ENCODE measurements at regions not wholly inside any gene's neighbourhood (a gene's known extent, or its start where the extent isn't known, plus 50 kb on each side); places are given as distances from the start of the nearest gene placed in this dataset.

- H4K20me1 ChIP-seq (ENCODE audit: insufficient read depth, low read length) = no peaks in the 10 kb centered on the region
- no peak overlapping the region for H3K27ac ChIP-seq (ENCODE audit: low read depth, low read length)
Measured at GRCh38 chr9:89839952-89840351, 235.1 kb downstream of the GADD45G start.

GRCh38 chr9:89841456-89841855, 236.6 kb downstream of the GADD45G start:
- Histone ChIP-seq H3K4me1 (ENCODE audit: insufficient read depth, low read length) (no peaks in the 10 kb centered on the region), H3K27ac (ENCODE audit: low read depth, low read length) (no peak overlapping the region), H3K36me3 (ENCODE audit: insufficient read depth, low read length) (no peaks in the 10 kb centered on the region), H3K4me2 (ENCODE audit: insufficient read depth, low read length) (no peak overlapping the region), H3K27me3 (ENCODE audit: insufficient read depth, low read length) (no peaks in the 10 kb centered on the region), H4K20me1 (ENCODE audit: insufficient read depth, low read length) (no peaks in the 10 kb centered on the region), H3K79me2 (ENCODE audit: insufficient read depth, low read length) (no peaks in the 10 kb centered on the region), H2AFZ (ENCODE audit: low read length) (no peak overlapping the region), H3K4me3 (ENCODE audit: insufficient read depth, low read length) (no peak overlapping the region), H3K9me3 (ENCODE audit: low read depth, low read length) (no peaks in the 10 kb centered on the region)
- no peak for TF ChIP-seq CTCF (IDR thresholded peaks at IDR 0.05; ENCODE audit: extremely low read depth, low read depth, low read length)
- DNase-seq (ENCODE audit: insufficient read length, low spot score, missing footprints) = no peak

More at GRCh38 chr9:89839952-89840351, 235.1 kb downstream of the GADD45G start:
- H2AFZ ChIP-seq (ENCODE audit: low read length) = no peak overlapping the region
- H3K4me2 ChIP-seq (ENCODE audit: insufficient read depth, low read length) = no peak overlapping the region
- no peaks in the 10 kb centered on the region for H3K36me3 ChIP-seq (ENCODE audit: insufficient read depth, low read length)
- H3K79me2 ChIP-seq (ENCODE audit: insufficient read depth, low read length) = no peaks in the 10 kb centered on the region
- H3K4me3 ChIP-seq (ENCODE audit: insufficient read depth, low read length) = no peak overlapping the region
- H3K4me1 ChIP-seq (ENCODE audit: insufficient read depth, low read length) = no peaks in the 10 kb centered on the region
- H3K9me3 ChIP-seq (ENCODE audit: low read depth, low read length) = no peaks in the 10 kb centered on the region
- no peaks in the 10 kb centered on the region for H3K27me3 ChIP-seq (ENCODE audit: insufficient read depth, low read length)
- TF ChIP-seq CTCF (IDR thresholded peaks at IDR 0.05; ENCODE audit: extremely low read depth, low read depth, low read length) = no peak
- DNase-seq (ENCODE audit: insufficient read length, low spot score, missing footprints) = no peak

GRCh38 chr9:89842267-89842768, 237.5 kb downstream of the GADD45G start:
- Histone ChIP-seq H3K27ac (ENCODE audit: low read depth, low read length) (no peak overlapping the region), H3K27me3 (ENCODE audit: insufficient read depth, low read length) (no peaks in the 10 kb centered on the region), H3K79me2 (ENCODE audit: insufficient read depth, low read length) (no peaks in the 10 kb centered on the region), H2AFZ (ENCODE audit: low read length) (no peak overlapping the region), H3K4me3 (ENCODE audit: insufficient read depth, low read length) (no peak overlapping the region), H4K20me1 (ENCODE audit: insufficient read depth, low read length) (no peaks in the 10 kb centered on the region), H3K36me3 (ENCODE audit: insufficient read depth, low read length) (no peaks in the 10 kb centered on the region), H3K9me3 (ENCODE audit: low read depth, low read length) (no peaks in the 10 kb centered on the region), H3K4me2 (ENCODE audit: insufficient read depth, low read length) (no peak overlapping the region), H3K4me1 (ENCODE audit: insufficient read depth, low read length) (no peaks in the 10 kb centered on the region)
- no peak for DNase-seq (ENCODE audit: insufficient read length, low spot score, missing footprints)
- TF ChIP-seq CTCF (IDR thresholded peaks at IDR 0.05; ENCODE audit: extremely low read depth, low read depth, low read length) = no peak

GRCh38 chr9:89843074-89843473, 238.3 kb downstream of the GADD45G start:
- Histone ChIP-seq H2AFZ (ENCODE audit: low read length) (no peak overlapping the region), H3K36me3 (ENCODE audit: insufficient read depth, low read length) (no peaks in the 10 kb centered on the region), H3K4me1 (ENCODE audit: insufficient read depth, low read length) (no peaks in the 10 kb centered on the region), H4K20me1 (ENCODE audit: insufficient read depth, low read length) (no peaks in the 10 kb centered on the region), H3K4me2 (ENCODE audit: insufficient read depth, low read length) (no peak overlapping the region), H3K27ac (ENCODE audit: low read depth, low read length) (no peak overlapping the region), H3K79me2 (ENCODE audit: insufficient read depth, low read length) (no peaks in the 10 kb centered on the region), H3K4me3 (ENCODE audit: insufficient read depth, low read length) (no peak overlapping the region), H3K27me3 (ENCODE audit: insufficient read depth, low read length) (no peaks in the 10 kb centered on the region), H3K9me3 (ENCODE audit: low read depth, low read length) (no peaks in the 10 kb centered on the region)
- no peak for DNase-seq (ENCODE audit: insufficient read length, low spot score, missing footprints)
- TF ChIP-seq CTCF (IDR thresholded peaks at IDR 0.05; ENCODE audit: extremely low read depth, low read depth, low read length) = no peak
